ENCODE measurements at regions not wholly inside any gene's neighbourhood (a gene's known extent, or its start where the extent isn't known, plus 50 kb on each side); places are given as distances from the start of the nearest gene placed in this dataset.

DNA sequence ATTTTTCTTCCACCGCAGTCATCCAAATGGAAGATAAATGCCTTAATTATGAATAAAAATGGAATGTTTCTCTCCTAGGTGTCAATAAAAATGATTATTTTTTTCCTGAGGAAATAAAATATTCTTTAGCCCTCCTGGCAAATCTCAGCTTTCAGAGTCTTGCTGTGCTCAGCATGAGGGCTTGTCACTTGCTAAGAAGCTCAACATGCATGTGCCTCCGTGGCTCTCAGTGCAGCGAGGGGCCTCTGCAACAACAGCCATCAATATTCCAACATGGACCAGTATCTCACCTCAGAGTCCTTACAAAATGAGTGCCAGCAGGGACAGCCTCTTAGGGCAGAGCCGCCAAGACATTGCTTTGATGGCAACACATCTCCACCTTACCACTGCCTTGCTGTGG is 159.5 kb upstream of the TMPO start:
- H3K27me3 ChIP-seq (ENCODE audit: low read depth): peaks cover 2% of the 10 kb centered on the region
- no peak overlapping the region for H3K27ac ChIP-seq (replicated peaks)
- TF ChIP-seq, protein P1, sequence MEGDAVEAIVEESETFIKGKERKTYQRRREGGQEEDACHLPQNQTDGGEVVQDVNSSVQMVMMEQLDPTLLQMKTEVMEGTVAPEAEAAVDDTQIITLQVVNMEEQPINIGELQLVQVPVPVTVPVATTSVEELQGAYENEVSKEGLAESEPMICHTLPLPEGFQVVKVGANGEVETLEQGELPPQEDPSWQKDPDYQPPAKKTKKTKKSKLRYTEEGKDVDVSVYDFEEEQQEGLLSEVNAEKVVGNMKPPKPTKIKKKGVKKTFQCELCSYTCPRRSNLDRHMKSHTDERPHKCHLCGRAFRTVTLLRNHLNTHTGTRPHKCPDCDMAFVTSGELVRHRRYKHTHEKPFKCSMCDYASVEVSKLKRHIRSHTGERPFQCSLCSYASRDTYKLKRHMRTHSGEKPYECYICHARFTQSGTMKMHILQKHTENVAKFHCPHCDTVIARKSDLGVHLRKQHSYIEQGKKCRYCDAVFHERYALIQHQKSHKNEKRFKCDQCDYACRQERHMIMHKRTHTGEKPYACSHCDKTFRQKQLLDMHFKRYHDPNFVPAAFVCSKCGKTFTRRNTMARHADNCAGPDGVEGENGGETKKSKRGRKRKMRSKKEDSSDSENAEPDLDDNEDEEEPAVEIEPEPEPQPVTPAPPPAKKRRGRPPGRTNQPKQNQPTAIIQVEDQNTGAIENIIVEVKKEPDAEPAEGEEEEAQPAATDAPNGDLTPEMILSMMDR (IDR thresholded peaks at IDR 0.05; ENCODE audit: borderline replicate concordance): no peak
- no peaks in the 10 kb centered on the region for H3K4me1 ChIP-seq
- intact Hi-C loops (cut with micrococcal nuclease): no loop called here
- no peaks in the 10 kb centered on the region for H3K9me3 ChIP-seq (replicated peaks)
- DNase-seq: no peak
- H3K4me3 ChIP-seq: no peak overlapping the region
- no peaks in the 10 kb centered on the region for H3K36me3 ChIP-seq

DNA sequence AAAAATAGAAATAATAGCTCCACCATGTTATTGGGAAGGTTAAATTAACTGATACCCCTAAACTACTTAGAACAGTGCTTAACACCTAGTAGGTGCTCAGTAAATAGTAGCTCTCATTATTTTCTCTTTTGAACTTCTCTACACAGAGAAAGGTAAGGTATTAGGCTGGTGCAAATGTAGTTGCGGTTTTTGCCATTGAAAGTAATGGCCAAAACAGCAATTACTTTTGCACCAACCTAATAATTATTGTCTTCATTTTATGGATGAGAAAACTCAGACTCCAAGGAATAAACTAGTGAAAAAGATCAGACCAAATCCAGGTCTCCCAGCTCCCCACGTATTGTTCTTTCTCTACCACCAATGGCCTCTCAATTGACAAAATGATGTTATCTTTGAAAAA is 157.2 kb upstream of the TMPO start:
- H3K9me3 ChIP-seq (replicated peaks): no peaks in the 10 kb centered on the region
- TF ChIP-seq, protein P1 (IDR thresholded peaks at IDR 0.05; ENCODE audit: borderline replicate concordance): no peak
- intact Hi-C loops (cut with micrococcal nuclease): no loop called here
- no peaks in the 10 kb centered on the region for H3K4me1 ChIP-seq
- no peak for DNase-seq
- H3K4me3 ChIP-seq: no peak overlapping the region
- H3K36me3 ChIP-seq: no peaks in the 10 kb centered on the region
- H3K27ac ChIP-seq (replicated peaks): no peak overlapping the region
- peaks cover 23% of the 10 kb centered on the region for H3K27me3 ChIP-seq (ENCODE audit: low read depth)

DNA sequence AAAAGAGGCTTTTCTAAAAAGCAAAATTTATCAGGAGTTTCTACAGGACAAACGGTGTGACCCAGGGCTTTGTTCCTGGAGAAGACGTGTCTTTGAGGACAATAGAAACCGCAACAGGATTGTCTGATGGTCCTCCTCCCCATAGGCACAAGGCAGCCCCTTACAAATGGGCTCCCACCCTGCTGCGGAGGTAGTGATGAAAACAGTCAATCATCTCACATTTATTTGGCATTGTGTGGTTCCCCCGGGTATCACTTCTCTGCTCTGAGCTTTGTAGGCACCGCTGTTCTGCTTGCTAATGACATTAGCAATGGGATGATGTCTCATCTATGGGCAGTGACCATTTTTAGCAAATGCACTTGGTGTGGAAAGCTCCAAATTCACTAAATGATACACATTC is 155.5 kb upstream of the TMPO start:
- intact Hi-C loops (cut with micrococcal nuclease): no loop called here
- DNase-seq: no peak
- Histone ChIP-seq H3K36me3 (no peaks in the 10 kb centered on the region), H3K27me3 (ENCODE audit: low read depth) (peaks cover 23% of the 10 kb centered on the region), H3K4me3 (no peak overlapping the region), H3K27ac (replicated peaks) (no peak overlapping the region), H3K4me1 (no peaks in the 10 kb centered on the region), H3K9me3 (replicated peaks) (no peaks in the 10 kb centered on the region)
- TF ChIP-seq, protein P1 (IDR thresholded peaks at IDR 0.05; ENCODE audit: borderline replicate concordance): no peak

DNA sequence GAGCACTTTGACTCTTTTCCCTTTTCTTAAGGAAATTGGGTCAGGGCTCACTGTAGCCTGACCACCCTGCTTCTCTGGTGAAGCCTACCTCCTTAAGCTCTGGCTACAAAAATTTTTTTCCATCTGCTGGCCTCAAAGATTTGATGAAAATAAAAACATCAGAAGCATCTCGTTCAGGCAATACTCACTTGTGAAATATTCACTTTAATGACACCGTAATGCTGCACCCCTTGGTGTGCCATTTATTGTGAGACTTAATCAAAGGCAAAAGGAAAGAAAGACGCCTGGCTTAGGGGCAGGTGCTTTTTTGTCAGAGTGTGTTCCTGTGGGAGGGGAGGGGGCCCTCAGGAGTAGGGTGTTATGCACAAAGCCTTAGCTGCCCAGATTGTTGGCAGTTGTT is 155.0 kb upstream of the TMPO start:
- Histone ChIP-seq H3K9me3 (replicated peaks) (no peaks in the 10 kb centered on the region), H3K4me3 (no peak overlapping the region), H3K36me3 (no peaks in the 10 kb centered on the region), H3K27me3 (ENCODE audit: low read depth) (peaks cover 23% of the 10 kb centered on the region), H3K4me1 (no peaks in the 10 kb centered on the region), H3K27ac (replicated peaks) (no peak overlapping the region)
- no peak for DNase-seq
- TF ChIP-seq, protein P1 (IDR thresholded peaks at IDR 0.05; ENCODE audit: borderline replicate concordance): no peak
- intact Hi-C loops (cut with micrococcal nuclease): no loop called here

DNA sequence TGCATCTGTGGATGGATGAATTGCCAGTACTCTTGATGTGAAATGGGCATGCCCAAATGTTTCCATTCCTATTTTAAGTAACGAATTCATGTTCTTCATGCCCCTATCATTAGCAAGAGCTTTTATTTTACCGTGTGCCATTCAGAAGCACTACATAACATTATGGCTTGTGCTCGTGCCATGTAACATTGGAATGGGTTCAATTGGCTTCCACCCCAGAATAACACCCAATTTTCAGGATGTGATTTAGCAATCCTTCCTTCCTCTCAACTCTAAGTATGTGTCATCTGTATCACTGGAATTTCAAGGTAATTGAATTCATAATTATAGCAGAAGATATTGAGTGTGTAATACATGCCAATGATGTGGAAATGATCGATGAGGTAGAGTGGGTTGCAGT is 145.8 kb upstream of the TMPO start:
- Histone ChIP-seq H3K36me3 (no peaks in the 10 kb centered on the region), H3K27ac (replicated peaks) (no peak overlapping the region), H3K4me3 (no peak overlapping the region), H3K27me3 (ENCODE audit: low read depth) (peaks cover 6% of the 10 kb centered on the region), H3K9me3 (replicated peaks) (peaks cover 7% of the 10 kb centered on the region), H3K4me1 (no peaks in the 10 kb centered on the region)
- TF ChIP-seq, protein P1 (IDR thresholded peaks at IDR 0.05; ENCODE audit: borderline replicate concordance): no peak
- intact Hi-C loops (cut with micrococcal nuclease): no loop called here
- DNase-seq: no peak

DNA sequence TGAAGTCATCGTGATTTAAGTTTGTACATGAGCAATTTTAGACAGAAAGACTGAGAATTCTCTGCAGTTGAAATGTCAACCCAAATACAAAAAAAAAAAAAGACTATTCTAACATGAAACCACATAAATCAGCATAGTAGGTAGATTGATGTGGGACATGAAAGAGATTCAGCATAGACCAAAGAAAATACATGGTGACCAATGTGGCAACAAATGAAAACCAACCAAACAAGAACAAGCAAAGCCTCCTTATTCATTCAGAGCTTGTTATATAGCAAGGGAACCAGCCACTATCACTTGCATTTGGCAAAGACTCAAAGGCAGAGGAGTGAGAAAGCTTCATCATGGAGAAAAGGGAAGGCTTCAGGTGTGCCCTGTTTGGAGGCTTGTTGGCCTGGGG is 144.4 kb upstream of the TMPO start:
- H3K27me3 ChIP-seq (ENCODE audit: low read depth): peaks cover 6% of the 10 kb centered on the region
- H3K4me3 ChIP-seq: no peak overlapping the region
- no peaks in the 10 kb centered on the region for H3K36me3 ChIP-seq
- H3K27ac ChIP-seq (replicated peaks): no peak overlapping the region
- H3K4me1 ChIP-seq: no peaks in the 10 kb centered on the region
- intact Hi-C loops (cut with micrococcal nuclease): no loop called here
- no peak for DNase-seq
- TF ChIP-seq, protein P1 (IDR thresholded peaks at IDR 0.05; ENCODE audit: borderline replicate concordance): no peak
- H3K9me3 ChIP-seq (replicated peaks): peaks cover 7% of the 10 kb centered on the region

All from left ventricle myocardium inferior (tissue), 1 donor.